Ramos (cell line): ENCODE measurements at regions not wholly inside any gene's neighbourhood (a gene's known extent, or its start where the extent isn't known, plus 50 kb on each side); places are given as distances from the start of the nearest gene placed in this dataset.

ENCODE experiments used
- in situ Hi-C: fragments of 300-500 bp; cut with MboI; formaldehyde crosslinking; loops from one replicate; pipeline ENCODE4 v1.14.3; 2022; ENCODE audit warnings: low sequenced_read_pairs; ENCODE audit not compliant: unreplicated experiment

DNA sequence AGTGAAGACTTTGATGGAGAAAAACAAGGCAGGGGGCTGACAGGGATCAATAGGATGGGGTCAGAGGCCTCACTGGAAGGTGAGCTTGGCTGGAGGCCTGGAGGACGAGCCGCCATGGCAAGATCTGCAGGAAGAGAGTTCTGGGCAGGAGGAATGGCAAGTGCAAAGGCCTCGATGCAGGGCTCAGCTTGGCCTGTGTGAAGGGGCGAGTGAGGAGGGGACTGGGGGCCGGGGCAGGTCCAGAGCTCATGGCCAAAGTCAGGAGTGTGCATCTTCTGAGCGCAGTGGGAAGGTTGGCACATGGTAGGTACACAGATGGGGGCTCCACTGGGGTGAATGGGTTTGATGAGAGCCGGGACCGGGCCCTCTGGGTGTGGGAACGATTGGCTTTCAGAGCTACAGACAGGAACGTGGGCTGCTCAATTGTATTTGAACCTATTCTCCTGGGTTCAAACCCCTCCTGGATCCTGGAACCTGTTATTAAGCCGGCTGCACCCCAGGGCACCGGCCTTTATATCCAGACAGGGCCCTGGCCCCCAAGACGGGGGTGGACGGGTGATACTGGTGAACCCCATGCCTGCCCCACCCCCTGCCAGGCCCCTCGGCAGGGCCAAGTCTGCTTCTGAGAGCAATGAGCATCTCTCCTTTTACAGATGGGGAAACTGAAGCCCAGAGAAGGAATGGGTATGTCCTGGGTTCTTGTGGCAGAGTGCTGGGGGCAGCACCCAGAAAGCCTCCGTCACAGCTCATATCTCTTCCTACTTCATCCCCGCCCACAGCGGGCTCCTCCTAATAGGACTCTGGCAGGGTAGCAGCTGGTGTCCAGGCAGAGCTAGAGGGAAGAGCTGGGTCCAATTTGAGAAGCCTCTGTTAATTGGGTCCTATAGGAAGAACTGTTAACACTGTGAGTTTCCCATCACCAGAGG, 106.1 kb downstream of the CEBPB start:
- in situ Hi-C loops: no loop called here

- in situ Hi-C loops: no loop called here
Measured at GRCh38 chr20:50297498-50298376, 107.1 kb downstream of the CEBPB start.

DNA sequence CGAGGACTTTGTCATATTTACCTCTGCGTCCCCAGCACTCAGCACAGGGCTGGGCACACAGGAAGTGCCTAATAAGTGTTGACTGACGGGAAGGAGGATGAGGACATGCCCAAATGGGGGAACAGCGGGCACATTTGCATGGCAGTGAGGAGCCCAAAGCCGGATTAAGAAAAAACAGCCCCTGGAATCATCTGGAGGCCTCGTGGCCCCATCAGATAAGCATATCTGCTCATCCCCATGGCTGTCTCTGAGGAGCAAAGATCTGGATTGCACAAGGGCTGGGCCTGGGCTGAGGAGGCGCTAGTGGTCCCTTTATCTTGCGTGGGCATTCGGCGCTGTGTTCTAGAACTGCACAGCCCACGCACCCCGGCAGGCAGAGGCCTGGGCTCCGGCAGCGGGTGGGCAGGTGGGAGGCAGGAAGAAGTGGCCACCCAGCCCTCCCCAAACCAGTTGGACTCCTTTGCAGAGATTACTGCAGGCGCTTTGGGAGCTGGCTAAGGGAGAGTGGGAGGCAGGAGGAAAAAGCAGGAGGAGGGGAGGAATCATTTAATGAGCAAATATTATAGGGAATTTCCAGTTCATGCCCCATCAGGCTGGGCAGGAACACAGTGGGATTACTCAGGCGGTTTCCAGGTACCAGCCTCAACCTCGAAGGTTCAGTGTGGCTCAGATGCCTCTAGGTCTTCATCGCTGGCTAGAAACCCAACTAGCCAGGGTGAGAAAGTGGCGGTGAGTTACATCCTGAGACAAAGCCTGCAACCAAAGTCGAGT, 108.1 kb downstream of the CEBPB start:
- in situ Hi-C loops: no loop called here

DNA sequence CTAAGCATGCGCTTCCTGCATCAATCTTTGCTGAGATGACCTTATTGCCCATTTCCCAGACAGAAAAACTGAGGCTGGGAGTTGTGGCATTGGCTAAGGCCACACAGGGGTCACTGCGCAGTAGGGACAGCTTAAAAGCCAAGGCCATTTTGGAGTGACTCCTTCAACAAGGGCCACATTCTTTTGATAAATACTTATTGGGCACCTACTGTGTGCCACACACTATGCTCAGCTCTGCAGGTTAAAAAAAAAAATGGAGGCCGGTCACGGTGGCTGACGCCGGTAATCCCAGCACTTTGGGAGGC, 108.6 kb downstream of the CEBPB start:
- in situ Hi-C loops: no loop called here

DNA sequence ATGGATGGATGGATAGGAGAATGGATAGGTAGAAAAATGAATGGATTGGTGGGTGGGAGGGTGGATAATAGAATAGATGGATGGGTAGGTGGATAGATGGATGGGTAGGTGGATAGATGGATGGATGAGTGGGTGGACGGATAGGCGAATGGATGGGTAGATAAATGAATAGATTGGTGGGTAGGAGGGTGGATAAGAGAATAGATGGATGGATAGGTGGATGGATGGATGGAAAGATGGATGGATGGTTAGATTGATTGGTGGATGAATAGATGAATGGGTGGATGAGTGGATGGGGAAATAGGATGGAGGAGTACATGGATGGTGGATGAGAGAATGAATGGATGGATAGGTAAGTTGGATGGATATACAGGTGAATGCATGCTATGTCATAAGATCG, 110.5 kb downstream of the CEBPB start:
- in situ Hi-C loops: no loop called here

DNA sequence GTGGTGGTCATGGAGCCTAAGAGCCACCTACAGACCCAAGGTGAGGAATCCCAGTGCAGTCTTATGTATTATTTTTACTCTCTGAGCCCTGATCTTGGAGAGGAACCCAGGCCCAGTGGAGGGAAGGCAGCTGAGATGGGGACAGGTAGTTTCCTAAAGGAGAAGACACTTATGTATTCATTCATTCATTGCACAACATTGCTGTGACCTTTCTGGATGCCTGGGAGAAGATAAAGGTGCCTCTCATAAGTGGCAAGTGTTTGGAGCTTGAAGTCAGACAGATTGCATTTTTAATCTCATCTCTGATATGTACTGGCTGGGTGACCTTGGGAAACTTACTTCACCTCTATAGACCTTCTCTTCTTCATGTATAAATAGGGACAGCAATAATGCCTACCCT, 111.1 kb downstream of the CEBPB start:
- in situ Hi-C loops: no loop called here

DNA sequence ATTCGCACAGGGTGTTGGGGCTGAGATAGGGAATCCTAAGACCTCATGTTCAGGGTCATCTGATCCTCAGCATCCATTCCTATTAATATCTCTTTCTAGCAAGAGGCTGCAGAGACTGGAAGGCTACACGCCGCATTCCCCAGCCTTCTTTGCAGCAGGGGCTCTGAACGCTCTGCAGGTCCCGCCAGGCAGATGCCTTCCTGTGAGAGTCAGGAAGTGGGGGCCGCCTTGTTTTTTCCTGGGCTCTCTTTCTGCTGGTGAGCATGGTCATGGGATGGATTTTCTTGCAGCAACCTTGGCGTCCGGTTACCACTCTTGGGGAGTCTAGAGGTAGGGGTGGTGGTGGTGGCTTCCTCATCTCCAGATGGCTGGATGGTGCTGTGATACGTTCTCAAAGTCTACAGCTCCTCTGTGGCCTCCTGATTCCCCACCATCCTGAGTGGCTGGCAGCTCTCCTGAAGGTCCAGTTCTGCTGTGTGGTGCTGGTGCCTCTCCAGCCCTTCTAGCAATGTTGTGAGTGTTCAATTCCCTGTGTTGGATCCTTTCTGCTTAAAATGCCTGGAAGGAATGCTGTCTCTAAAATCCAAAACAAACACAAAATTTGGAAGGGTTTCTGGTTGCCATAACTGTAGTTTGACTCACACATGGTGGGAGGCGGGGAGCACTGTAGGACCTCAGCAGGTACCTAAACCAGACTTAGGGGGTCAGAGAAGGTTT, 111.9 kb downstream of the CEBPB start:
- in situ Hi-C loops: no loop called here

DNA sequence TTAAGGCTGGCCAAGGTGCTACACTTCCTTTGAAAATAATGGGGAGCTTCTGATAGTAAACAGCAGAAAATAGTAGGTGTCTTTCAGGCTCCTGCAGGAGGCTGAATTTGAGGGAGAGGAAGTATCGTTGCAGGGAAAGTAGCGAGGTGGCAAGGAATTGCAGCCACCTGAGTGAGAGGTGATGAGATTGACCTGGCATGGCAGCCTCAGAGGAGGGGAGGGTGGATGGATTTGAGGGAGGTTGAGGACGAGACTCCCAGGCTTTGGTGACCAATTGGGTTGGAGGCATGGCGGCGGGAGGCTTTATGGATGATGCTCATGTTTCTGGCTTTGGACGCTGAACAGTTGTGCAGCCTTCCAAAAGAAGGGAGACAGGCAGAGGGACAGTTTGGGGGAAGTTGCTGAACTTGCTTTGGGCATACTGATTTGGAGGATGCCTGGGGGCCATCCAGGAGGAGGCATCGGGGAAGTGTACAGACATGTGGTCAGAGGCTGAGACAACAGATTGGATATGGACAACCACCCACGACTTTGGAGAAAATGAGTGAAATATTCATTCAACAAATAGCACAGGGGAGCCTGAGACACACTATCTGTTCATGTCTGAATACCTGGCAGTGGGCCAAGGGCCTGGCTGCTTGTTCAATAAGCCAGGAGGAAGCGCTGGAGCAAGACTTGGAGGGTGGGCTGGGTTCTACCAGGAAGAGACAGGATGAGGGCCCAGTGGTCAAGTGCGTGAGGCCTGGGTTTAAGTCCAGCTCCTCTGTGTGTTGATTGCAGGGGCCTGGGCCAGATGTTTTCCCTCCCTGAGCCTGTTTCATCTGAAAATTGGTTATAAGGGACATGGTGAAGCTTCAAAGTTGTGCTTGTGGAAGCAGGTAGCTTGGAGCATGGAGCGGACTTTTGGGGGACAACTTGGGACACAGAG, 113.2 kb downstream of the CEBPB start:
- in situ Hi-C loops: no loop called here

- in situ Hi-C loops: no loop called here
Measured at GRCh38 chr20:50304501-50304856, 113.8 kb downstream of the CEBPB start.

DNA sequence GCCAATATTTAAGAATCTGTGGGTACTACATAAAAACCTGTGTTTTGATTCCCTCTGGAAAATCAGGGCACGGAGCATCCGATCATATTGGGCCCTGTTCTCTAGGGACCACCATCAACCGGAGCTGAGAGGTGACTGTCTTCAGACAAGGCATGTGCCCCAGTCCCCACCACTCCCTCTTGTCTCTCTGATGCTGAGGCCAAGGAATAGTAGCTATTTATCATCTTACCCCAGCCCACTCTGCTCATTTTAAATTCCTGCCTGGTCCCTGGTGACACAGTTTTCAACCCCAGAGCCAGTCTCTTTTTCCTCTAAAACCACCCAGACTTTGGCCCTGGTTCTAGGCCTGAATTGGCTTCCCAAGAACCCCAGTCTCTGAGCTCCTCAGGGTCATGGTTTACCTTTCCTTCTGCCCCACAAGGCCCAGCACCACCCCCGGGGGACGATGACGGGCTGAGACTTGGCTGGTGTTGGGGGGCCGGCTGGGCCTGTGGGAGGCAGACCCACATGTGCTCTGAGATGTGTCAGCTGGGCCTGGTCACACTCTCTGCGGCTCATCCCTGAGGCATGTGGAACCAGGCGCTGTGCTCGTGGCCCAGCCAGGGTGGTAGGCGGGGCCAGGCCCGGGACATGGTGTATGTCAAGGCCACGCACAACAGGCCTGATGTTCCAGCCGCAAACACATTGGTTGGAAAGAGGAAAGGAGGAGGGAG, 114.4 kb downstream of the CEBPB start:
- in situ Hi-C loops: no loop called here

DNA sequence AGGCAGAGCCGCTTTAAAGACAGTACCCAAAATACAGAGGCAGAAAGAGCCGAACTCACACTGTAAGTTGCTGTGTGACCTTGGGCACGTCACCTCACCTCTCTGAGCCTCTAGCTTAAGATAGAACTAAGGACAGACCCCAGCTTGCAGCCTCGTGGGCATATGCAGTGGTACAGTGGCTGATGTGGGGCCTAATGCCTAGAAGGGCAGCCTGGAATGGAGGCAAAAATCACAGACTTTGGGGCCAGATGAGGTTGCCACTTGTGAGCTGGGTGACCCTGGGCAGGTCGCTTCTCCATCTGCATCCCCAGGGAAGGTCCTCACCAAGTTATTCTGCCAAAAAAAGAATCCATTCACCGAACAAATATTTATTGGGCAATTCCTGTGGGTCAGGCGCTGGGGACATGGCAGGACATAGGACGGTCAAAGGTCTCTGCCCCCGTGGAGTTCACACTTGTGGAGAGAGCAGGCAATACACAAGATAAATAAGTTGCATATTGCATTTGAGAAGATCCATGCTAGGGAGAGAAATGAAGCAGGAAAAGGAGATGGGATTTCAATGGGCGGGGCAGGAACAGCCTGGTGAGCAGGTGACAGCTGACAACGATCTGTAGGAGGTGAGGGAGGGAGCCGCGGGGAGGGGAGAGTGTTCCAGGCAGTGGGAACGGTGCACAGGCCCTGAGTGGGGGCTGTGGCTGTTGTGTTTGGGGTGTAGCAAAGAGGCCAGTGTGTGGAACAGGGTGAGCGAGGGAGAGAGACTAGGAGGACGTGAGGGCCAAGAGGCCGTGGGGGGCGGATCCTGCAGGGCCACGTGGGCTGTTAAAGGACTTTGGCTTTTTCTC, 115.2 kb downstream of the CEBPB start:
- in situ Hi-C loops: no loop called here

GRCh38 chr20:50306478-50307423, 116.1 kb downstream of the CEBPB start:
- in situ Hi-C loops: no loop called here

- in situ Hi-C loops: no loop called here
Measured at GRCh38 chr20:50308166-50308512, 117.5 kb downstream of the CEBPB start.

GRCh38 chr20:50308513-50309279, 118.1 kb downstream of the CEBPB start:
- in situ Hi-C loops: no loop called here

GRCh38 chr20:50309280-50309763, 118.7 kb downstream of the CEBPB start:
- in situ Hi-C loops: no loop called here
